ENCODE measurements at regions not wholly inside any gene's neighbourhood (a gene's known extent, or its start where the extent isn't known, plus 50 kb on each side); places are given as distances from the start of the nearest gene placed in this dataset.
"Not testable (repeated sequence)": the region's sequence is repeated elsewhere in the genome, so short reads cannot be mapped to it uniquely, and the experiment has no call there.

DNA sequence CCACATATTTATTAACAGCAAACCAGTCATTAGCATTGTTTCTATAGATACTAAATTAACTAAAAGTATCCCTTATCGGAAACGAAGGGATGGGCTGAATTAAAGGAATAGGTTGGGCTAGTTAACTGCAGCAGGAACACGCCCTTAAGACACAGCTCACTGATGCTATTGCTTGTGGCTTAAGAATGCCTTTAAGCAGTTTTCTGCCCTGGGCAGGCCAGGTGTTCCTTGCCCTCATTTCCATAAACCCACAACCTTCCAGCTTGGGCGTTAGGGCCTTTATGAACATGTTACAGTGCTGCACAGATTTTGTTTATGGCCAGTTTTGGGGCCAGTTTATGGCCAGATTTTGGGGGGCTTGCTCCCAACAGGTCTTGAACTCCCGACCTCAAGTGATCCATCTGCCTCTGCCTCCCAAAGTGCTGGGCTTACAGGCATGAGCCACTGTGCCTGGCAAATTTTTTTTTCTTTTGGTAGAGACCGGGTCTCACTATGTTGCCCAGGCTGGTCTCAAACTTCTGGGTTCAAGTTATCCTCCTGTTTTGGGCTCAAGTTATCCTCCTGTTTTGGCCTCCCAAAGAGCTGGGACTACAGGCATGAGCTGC, 90.1 kb upstream of the GRIN2A start:
- not testable (repeated sequence) for H3K27ac ChIP-seq (ENCODE audit: low read length); H3K4me1 ChIP-seq (ENCODE audit: control insufficient read depth, insufficient read depth, low read length); H3K9me3 ChIP-seq (ENCODE audit: control insufficient read depth, low read depth, low read length); H3K36me3 ChIP-seq (ENCODE audit: control insufficient read depth, insufficient read depth, low read length); H3K27me3 ChIP-seq (ENCODE audit: control insufficient read depth, insufficient read depth, low read length); DNase-seq; H3K4me3 ChIP-seq (ENCODE audit: low read length)
- no CpG with 5 or more reads among the region's 6 CpGs for WGBS (ENCODE audit: insufficient coverage, low lambda C conversion rate)

DNA sequence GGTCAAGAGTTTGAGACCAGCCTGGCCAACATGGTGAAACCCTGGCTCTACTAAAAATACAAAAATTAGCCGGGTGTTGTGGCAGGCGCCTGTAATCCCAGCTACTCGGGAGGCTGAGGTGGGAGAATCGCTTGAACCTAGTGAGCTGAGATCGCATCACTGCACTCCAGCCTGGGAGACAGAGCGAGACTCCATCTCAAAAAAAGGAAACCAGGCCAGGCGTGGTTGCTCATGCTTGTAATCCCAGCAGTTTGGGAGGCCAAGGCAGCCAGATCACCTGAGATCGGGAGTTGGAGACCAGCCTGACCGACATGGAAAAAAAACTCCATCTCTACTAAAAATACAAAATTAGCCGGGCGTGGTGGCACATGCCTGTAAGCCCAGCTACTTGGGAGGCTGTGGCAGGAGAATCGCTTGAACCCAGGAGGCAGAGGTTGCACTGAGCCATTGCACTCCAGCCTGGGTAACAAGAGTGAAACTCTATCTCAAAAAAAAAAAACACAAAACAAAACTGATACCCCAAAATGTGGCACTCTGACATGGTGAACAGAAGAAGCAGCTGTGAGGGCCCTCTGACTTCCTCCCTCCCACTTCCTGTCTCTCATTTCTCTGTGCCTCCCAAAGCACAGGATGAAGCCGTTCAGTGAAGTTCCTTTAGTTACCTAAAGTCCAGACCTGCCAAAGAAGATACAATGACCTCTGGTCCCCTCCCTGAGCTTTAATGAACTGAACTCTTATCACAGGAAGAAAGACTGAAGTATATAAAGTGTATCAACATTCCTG, 93.2 kb upstream of the GRIN2A start:
- not testable (repeated sequence) for H3K27ac ChIP-seq (ENCODE audit: low read length); DNase-seq; H3K4me1 ChIP-seq (ENCODE audit: control insufficient read depth, insufficient read depth, low read length); H3K36me3 ChIP-seq (ENCODE audit: control insufficient read depth, insufficient read depth, low read length); H3K4me3 ChIP-seq (ENCODE audit: low read length); H3K9me3 ChIP-seq (ENCODE audit: control insufficient read depth, low read depth, low read length); H3K27me3 ChIP-seq (ENCODE audit: control insufficient read depth, insufficient read depth, low read length)
- WGBS (ENCODE audit: insufficient coverage, low lambda C conversion rate): no CpG with 5 or more reads among the region's 13 CpGs

DNA sequence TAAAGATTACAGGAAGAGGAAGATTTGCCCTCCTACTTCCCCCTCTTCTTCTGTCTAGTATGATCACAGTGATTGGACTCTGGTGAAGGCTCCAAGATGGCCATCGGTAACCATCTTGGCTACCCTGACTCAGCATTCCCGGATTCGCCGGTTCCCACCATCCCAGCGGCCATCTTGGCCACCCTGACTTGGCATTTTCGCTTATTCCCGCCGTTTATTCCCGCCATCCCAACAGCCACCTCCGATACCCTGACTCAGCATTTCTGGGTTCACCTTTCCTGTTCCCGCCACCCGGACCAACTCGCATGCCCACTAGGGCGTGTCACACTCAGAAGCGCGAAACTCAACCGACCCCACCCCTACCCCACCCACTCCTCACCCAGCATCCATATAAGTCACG, 95.4 kb upstream of the GRIN2A start:
- Histone ChIP-seq H3K36me3 (ENCODE audit: control insufficient read depth, insufficient read depth, low read length) (no peaks in the 10 kb centered on the region), H3K4me1 (ENCODE audit: control insufficient read depth, insufficient read depth, low read length) (no peaks in the 10 kb centered on the region)
- 86% methylated on average over 7 of the region's 18 CpGs for WGBS (ENCODE audit: insufficient coverage, low lambda C conversion rate)

DNA sequence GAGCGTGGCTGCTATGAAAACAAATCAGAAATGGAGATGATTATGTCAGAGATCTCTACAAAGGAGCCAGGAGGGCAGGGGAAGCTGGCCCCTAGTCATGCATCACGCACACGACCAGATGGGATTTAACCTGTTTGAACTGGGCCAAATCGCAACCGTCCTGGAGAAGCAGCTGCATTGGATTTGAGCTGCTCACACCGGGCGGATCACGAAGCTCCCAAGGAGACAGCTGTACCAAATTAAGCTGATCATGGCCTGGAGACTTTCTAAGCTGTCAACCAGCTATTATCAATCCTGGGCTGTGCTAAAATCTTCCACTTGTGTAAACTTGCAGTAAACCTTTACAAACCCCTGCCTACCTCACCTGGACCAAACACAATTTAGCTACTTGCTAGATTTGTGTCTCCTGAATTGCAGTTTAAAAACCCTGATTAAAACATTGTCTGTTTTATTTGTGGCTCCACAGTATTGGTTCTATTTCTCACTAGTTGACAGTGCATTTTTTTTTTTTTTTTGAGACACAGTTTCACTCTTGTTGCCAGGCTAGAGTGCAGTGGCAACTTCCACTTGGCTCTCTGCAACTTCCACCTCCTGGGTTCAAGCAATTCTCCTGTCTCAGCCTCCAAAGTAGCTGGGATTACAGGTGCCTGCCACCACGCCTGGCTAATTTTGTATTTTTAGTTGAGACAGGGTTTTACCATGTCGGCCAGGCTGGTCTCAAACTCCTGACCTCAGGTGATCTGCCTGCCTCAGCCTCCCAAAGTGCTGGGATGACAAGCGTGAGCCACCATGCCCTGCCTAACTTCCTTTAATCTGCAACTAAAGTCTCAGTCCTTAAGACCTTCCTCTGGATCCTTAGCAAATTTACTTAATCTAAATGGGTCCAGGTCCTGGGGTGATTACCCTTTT, 98.3 kb upstream of the GRIN2A start:
- H3K4me3 ChIP-seq (ENCODE audit: low read length): no peak overlapping the region
- WGBS (ENCODE audit: insufficient coverage, low lambda C conversion rate): 100% methylated on average over 1 of the region's 11 CpGs
- H3K36me3 ChIP-seq (ENCODE audit: control insufficient read depth, insufficient read depth, low read length): no peaks in the 10 kb centered on the region
- H3K27ac ChIP-seq (ENCODE audit: low read length): no peak overlapping the region
- no peaks in the 10 kb centered on the region for H3K4me1 ChIP-seq (ENCODE audit: control insufficient read depth, insufficient read depth, low read length)
- no peak for DNase-seq
- no peaks in the 10 kb centered on the region for H3K27me3 ChIP-seq (ENCODE audit: control insufficient read depth, insufficient read depth, low read length)
- H3K9me3 ChIP-seq (ENCODE audit: control insufficient read depth, low read depth, low read length): no peaks in the 10 kb centered on the region

More for the DNA sequence above, 95.4 kb upstream of the GRIN2A start:
- Histone ChIP-seq H3K4me3 (ENCODE audit: low read length) (no peak overlapping the region), H3K9me3 (ENCODE audit: control insufficient read depth, low read depth, low read length) (no peaks in the 10 kb centered on the region), H3K27me3 (ENCODE audit: control insufficient read depth, insufficient read depth, low read length) (no peaks in the 10 kb centered on the region), H3K27ac (ENCODE audit: low read length) (no peak overlapping the region)
- DNase-seq: no peak

DNA sequence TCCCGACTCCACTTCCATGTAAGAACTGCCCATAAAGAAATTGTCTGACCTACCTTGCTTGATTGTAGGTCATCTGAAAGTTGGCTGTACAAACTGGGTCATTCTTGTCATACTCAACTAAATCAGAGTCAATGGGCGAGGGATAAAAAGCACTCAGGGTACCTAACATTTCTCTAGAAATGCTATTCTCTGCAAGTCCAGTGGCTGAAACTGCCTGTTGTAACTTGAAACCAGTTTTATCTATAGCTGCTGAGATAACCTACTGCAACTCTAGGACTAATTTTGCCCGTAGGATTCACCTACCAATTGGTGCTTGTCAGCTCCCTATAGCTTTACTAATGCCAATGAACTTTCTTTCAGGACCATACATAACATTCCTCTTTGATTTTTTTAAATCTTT, 100.1 kb upstream of the GRIN2A start:
- no peak for DNase-seq
- Histone ChIP-seq H3K4me3 (ENCODE audit: low read length) (no peak overlapping the region), H3K36me3 (ENCODE audit: control insufficient read depth, insufficient read depth, low read length) (no peaks in the 10 kb centered on the region), H3K4me1 (ENCODE audit: control insufficient read depth, insufficient read depth, low read length) (no peaks in the 10 kb centered on the region), H3K9me3 (ENCODE audit: control insufficient read depth, low read depth, low read length) (no peaks in the 10 kb centered on the region), H3K27ac (ENCODE audit: low read length) (no peak overlapping the region), H3K27me3 (ENCODE audit: control insufficient read depth, insufficient read depth, low read length) (no peaks in the 10 kb centered on the region)
- WGBS (ENCODE audit: insufficient coverage, low lambda C conversion rate): no CpG with 5 or more reads among the region's 3 CpGs

DNA sequence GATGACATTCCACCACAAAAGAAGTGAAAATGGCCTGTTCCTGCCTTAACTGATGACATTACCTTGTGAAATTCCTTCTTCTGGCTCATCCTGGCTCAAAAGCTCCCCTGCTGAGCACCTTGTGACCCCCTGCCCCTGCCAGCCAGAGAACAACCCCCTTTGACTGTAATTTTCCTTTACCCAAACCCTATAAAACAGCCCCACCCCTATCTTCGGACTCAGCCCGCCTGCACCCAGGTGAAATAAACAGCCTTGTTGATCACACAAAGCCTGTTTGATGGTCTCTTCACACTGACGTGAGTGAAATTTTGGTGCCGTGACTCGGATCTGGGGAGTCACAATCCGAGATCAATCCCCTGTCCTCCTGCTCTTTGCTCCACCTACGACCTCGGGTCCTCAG, 101.0 kb upstream of the GRIN2A start:
- not testable (repeated sequence) for DNase-seq; H3K27ac ChIP-seq (ENCODE audit: low read length); H3K4me1 ChIP-seq (ENCODE audit: control insufficient read depth, insufficient read depth, low read length); H3K9me3 ChIP-seq (ENCODE audit: control insufficient read depth, low read depth, low read length); H3K4me3 ChIP-seq (ENCODE audit: low read length); H3K36me3 ChIP-seq (ENCODE audit: control insufficient read depth, insufficient read depth, low read length); H3K27me3 ChIP-seq (ENCODE audit: control insufficient read depth, insufficient read depth, low read length)
- WGBS (ENCODE audit: insufficient coverage, low lambda C conversion rate): no CpG with 5 or more reads among the region's 8 CpGs

DNA sequence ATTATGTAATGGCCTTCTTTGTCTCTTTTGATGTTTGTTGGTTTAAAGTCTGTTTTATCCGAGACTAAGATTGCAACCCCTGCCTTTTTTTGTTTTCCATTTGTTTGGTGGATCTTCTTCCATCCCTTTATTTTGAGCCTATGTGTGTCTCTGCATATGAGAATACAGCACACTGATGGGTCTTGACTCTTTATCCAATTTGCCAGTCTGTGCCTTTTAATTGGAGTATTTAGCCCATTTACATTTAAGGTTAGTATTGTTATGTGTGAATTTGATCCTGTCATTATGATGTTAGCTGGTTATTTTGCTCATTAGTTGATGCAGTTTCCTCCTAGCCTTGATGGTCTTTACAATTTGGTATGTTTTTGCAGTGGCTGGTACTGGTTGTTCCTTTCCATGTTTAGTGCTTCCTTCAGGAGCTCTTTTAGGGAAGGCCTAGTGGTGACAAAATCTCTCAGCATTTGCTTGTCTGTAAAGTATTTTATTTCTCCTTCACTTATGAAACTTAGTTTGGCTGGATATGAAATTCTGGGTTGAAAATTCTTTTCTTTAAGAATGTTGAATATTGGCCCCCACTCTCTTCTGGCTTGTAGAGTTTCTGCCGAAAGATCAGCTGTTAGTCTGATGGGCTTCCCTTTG, 95.3 kb upstream of the ATF7IP2 start:
- not testable (repeated sequence) for H3K27ac ChIP-seq (ENCODE audit: low read length); H3K4me3 ChIP-seq (ENCODE audit: low read length); H3K27me3 ChIP-seq (ENCODE audit: control insufficient read depth, insufficient read depth, low read length); H3K9me3 ChIP-seq (ENCODE audit: control insufficient read depth, low read depth, low read length); H3K36me3 ChIP-seq (ENCODE audit: control insufficient read depth, insufficient read depth, low read length); H3K4me1 ChIP-seq (ENCODE audit: control insufficient read depth, insufficient read depth, low read length); DNase-seq
- WGBS (ENCODE audit: insufficient coverage, low lambda C conversion rate): no CpG with 5 or more reads among the region's 2 CpGs

DNA sequence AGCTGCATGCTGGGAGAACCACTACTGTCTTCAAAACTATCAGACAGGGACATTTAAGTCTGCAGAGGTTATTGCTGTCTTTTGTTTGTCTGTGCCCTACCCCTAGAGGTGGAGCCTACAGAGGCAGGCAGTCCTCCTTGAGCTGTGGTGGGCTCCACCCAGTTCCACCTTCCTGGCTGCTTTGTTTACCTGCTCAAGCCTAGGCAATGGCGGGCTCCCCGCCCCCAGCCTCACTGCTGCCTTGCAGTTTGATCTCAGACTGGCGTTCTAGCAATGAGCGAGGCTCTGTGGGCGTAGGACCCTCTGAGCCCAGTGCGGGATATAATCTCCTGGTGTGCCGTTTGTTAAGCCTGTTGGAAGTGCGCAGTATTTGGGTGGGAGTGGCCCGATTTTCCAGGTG, 93.7 kb upstream of the ATF7IP2 start:
- no CpG with 5 or more reads among the region's 9 CpGs for WGBS (ENCODE audit: insufficient coverage, low lambda C conversion rate)
- DNase-seq: not testable (repeated sequence)

DNA sequence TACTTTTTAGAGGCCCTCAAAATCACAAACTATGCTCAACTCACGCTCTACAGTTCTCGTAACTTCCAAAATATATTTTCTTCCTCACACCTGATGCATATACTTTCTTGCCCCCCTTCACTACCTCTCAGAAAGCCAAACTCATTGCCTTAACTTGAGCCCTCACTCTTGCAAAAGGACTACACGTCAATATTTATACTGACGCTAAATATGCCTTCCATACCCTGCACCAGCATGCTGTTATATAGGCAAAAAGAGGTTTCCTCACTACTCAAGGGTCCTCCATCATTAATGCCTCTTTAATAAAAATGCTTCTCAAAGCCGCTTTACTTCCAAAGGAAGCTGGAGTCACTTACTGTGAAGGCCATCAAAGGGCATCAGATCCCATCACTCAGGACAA, 92.9 kb upstream of the ATF7IP2 start:
- DNase-seq; H3K4me1 ChIP-seq (ENCODE audit: control insufficient read depth, insufficient read depth, low read length); H3K27ac ChIP-seq (ENCODE audit: low read length); H3K36me3 ChIP-seq (ENCODE audit: control insufficient read depth, insufficient read depth, low read length); H3K4me3 ChIP-seq (ENCODE audit: low read length); H3K9me3 ChIP-seq (ENCODE audit: control insufficient read depth, low read depth, low read length); H3K27me3 ChIP-seq (ENCODE audit: control insufficient read depth, insufficient read depth, low read length): not testable (repeated sequence)
- no CpG with 5 or more reads among the region's 5 CpGs for WGBS (ENCODE audit: insufficient coverage, low lambda C conversion rate)

More for the DNA sequence above, 93.7 kb upstream of the ATF7IP2 start:
- H3K9me3 ChIP-seq (ENCODE audit: control insufficient read depth, low read depth, low read length); H3K27me3 ChIP-seq (ENCODE audit: control insufficient read depth, insufficient read depth, low read length); H3K36me3 ChIP-seq (ENCODE audit: control insufficient read depth, insufficient read depth, low read length); H3K27ac ChIP-seq (ENCODE audit: low read length); H3K4me1 ChIP-seq (ENCODE audit: control insufficient read depth, insufficient read depth, low read length); H3K4me3 ChIP-seq (ENCODE audit: low read length): not testable (repeated sequence)

DNA sequence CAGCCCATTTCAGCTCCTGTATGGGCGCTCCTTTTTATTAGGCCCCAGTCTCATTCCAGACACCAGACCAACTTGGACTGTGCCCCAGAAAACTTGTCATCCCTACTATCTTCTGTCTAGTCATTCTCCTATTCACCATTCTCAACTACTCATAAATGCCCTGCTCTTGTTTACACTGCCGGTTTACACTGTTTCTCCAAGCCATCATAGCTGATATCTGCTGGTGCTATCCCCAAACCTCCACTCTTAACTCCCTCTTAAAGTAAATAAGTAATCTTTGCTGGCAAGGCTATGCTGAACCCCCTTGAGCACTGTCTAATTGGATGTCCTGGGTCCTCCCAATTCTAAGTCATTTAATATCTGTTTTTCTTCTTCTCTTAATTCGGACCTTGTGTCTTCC, 91.7 kb upstream of the ATF7IP2 start:
- not testable (repeated sequence) for H3K9me3 ChIP-seq (ENCODE audit: control insufficient read depth, low read depth, low read length); H3K27ac ChIP-seq (ENCODE audit: low read length); DNase-seq; H3K4me1 ChIP-seq (ENCODE audit: control insufficient read depth, insufficient read depth, low read length); H3K27me3 ChIP-seq (ENCODE audit: control insufficient read depth, insufficient read depth, low read length); H3K4me3 ChIP-seq (ENCODE audit: low read length); H3K36me3 ChIP-seq (ENCODE audit: control insufficient read depth, insufficient read depth, low read length)
- 86% methylated on average over 1 of the region's 3 CpGs for WGBS (ENCODE audit: insufficient coverage, low lambda C conversion rate)

Data from large intestine (tissue), 3 donors.